OCI-LY1 (cell line): ENCODE measurements at regions not wholly inside any gene's neighbourhood (a gene's known extent, or its start where the extent isn't known, plus 50 kb on each side); places are given as distances from the start of the nearest gene placed in this dataset.

Source experiments
- EZH2 ChIP-seq: fragments of 200-600 bp; sonication (generic), shearing (Covaris generic); IDR thresholded peaks from 2 replicates; pipeline ENCODE4 v1.8.0; 2017; ENCODE audit warnings: borderline replicate concordance, mixed run types, mild to moderate bottlenecking, antibody characterized with exemption, low read length, moderate library complexity, mixed read lengths
- TF ChIP-seq, protein P1 (sequence below): fragments of 200-600 bp; sonication (generic), shearing (Covaris generic); IDR thresholded peaks from 2 replicates; pipeline ENCODE4 v1.5.1; 2017; ENCODE audit warnings: mild to moderate bottlenecking, antibody characterized with exemption, low read length, moderate library complexity, mixed read lengths

DNA sequence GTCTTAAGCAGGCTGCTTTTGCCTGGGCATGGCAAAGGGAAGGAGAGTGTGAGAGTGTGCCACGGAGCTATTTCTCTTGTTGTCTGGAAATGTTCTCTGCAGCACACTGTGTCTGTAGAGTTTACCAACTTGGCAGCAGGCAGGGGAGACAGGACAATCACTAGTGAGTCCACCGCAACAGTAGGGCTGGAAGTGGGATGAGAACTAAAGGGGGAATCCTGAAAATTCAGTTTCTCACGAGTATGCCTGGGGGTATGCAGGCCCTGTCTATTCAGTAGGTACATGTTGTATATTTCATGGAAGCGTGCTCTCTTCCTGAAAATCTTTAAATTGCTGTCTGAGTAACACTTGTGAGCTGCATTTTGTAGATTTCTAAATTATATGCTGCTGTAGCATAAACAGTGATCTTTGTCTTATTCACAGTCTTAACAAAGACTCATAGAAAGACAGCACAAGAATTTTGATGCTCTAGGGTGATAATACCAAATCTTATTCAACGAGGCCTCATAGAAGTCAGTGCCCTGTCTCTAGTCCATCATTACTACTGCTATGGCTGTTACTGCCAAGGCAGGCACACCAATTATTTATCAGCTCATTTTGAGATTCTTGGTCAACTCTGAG, 200.4 kb upstream of the LEF1 start:
- TF ChIP-seq, protein P1, sequence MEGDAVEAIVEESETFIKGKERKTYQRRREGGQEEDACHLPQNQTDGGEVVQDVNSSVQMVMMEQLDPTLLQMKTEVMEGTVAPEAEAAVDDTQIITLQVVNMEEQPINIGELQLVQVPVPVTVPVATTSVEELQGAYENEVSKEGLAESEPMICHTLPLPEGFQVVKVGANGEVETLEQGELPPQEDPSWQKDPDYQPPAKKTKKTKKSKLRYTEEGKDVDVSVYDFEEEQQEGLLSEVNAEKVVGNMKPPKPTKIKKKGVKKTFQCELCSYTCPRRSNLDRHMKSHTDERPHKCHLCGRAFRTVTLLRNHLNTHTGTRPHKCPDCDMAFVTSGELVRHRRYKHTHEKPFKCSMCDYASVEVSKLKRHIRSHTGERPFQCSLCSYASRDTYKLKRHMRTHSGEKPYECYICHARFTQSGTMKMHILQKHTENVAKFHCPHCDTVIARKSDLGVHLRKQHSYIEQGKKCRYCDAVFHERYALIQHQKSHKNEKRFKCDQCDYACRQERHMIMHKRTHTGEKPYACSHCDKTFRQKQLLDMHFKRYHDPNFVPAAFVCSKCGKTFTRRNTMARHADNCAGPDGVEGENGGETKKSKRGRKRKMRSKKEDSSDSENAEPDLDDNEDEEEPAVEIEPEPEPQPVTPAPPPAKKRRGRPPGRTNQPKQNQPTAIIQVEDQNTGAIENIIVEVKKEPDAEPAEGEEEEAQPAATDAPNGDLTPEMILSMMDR = no peak
- TF ChIP-seq EZH2 = no peak
